HT-29 (cell line): ENCODE measurements at regions not wholly inside any gene's neighbourhood (a gene's known extent, or its start where the extent isn't known, plus 50 kb on each side); places are given as distances from the start of the nearest gene placed in this dataset.
"Not testable (repeated sequence)": the region's sequence is repeated elsewhere in the genome, so short reads cannot be mapped to it uniquely, and the experiment has no call there.

Experiments
- DNase-seq: peaks from one replicate; pipeline ENCODE4 v3.0.0-alpha.2; 2015; ENCODE audit warnings: low spot score

- no peak for DNase-seq
Measured at GRCh38 chr9:21533597-21533996, 51.5 kb upstream of the IFNE start.

- DNase-seq: no peak
Measured at GRCh38 chr9:21535396-21535795, 53.3 kb upstream of the IFNE start.

- DNase-seq: no peak
Measured at GRCh38 chr9:21542787-21543186, 60.7 kb upstream of the IFNE start.

GRCh38 chr9:21543187-21543586 lies 61.1 kb upstream of the IFNE start:
- DNase-seq: peak; percentile 56

GRCh38 chr9:21543816-21544215 lies 61.7 kb upstream of the IFNE start:
- not testable (repeated sequence) for DNase-seq

- no peak for DNase-seq
Measured at GRCh38 chr9:21546949-21547348, 64.8 kb upstream of the IFNE start.

- peak; percentile 68 for DNase-seq
Measured at GRCh38 chr9:21549251-21549765, 67.2 kb upstream of the IFNE start.

GRCh38 chr9:21549890-21550289 lies 67.8 kb upstream of the IFNE start:
- DNase-seq: peak; percentile 32

- DNase-seq: peak; percentile 30
Measured at GRCh38 chr9:21550392-21550791, 68.3 kb upstream of the IFNE start.

- DNase-seq: peak; percentile 65
Measured at GRCh38 chr9:21551401-21551800, 69.3 kb upstream of the IFNE start.

- peak; percentile 68 for DNase-seq
Measured at GRCh38 chr9:21552244-21553170, 70.4 kb upstream of the IFNE start.

- DNase-seq: peak; percentile 67
Measured at GRCh38 chr9:21553441-21553840, 71.3 kb upstream of the IFNE start.

GRCh38 chr9:21554813-21555212 lies 72.7 kb upstream of the IFNE start:
- DNase-seq: peak; percentile 75

GRCh38 chr9:21555911-21556310 lies 73.8 kb upstream of the IFNE start:
- peak; percentile 84 for DNase-seq

GRCh38 chr9:21556581-21557427 lies 74.7 kb upstream of the IFNE start:
- DNase-seq: peak; percentile 76

- no peak for DNase-seq
Measured at GRCh38 chr9:21557428-21557768, 75.3 kb upstream of the IFNE start.

GRCh38 chr9:21558079-21558478 lies 76.0 kb upstream of the IFNE start:
- DNase-seq: no peak

GRCh38 chr9:21558615-21559401 lies 76.7 kb upstream of the IFNE start:
- no peak for DNase-seq

GRCh38 chr9:21559402-21560280 lies 77.5 kb upstream of the IFNE start:
- DNase-seq: peak; percentile 92

- DNase-seq: peak; percentile 87
Measured at GRCh38 chr9:21560281-21560745, 78.2 kb upstream of the IFNE start.
